ENCODE measurements at regions not wholly inside any gene's neighbourhood (a gene's known extent, or its start where the extent isn't known, plus 50 kb on each side); places are given as distances from the start of the nearest gene placed in this dataset.

- Histone ChIP-seq H3K27ac (ENCODE audit: insufficient read depth, low read length, poor library complexity, severe bottlenecking) (no peak overlapping the region), H3K4me3 (ENCODE audit: low read depth, low read length) (no peak overlapping the region), H3K9me3 (ENCODE audit: control insufficient read depth in 2 of 2, low read length in 2 of 2) (no peaks in the 10 kb centered on the region), H3K36me3 (ENCODE audit: control insufficient read depth, insufficient read depth, low read length) (no peaks in the 10 kb centered on the region), H3K27me3 (ENCODE audit: control insufficient read depth, insufficient read depth, low read length) (no peaks in the 10 kb centered on the region), H3K4me1 (ENCODE audit: control insufficient read depth, insufficient read depth, low read length, poor library complexity, severe bottlenecking) (no peaks in the 10 kb centered on the region)
- H3K4me3 Mint-ChIP-seq: no peak overlapping the region
- H3K36me3 Mint-ChIP-seq: no peaks in the 10 kb centered on the region
- no peak overlapping the region for H3K27ac Mint-ChIP-seq
- DNase-seq: no peak
- ATAC-seq (ENCODE audit: low read depth in 2 of 2): no peak
- H3K9me3 Mint-ChIP-seq: peaks cover 0 to 1% (median 0%) of the 10 kb centered on the region in 7 donors
- H3K4me1 Mint-ChIP-seq: no peaks in the 10 kb centered on the region
- no peaks in the 10 kb centered on the region for H3K27me3 Mint-ChIP-seq
These were observed 72.0 kb upstream of the RAB6C start for GRCh38 chr2:129907256-129907998.

DNA sequence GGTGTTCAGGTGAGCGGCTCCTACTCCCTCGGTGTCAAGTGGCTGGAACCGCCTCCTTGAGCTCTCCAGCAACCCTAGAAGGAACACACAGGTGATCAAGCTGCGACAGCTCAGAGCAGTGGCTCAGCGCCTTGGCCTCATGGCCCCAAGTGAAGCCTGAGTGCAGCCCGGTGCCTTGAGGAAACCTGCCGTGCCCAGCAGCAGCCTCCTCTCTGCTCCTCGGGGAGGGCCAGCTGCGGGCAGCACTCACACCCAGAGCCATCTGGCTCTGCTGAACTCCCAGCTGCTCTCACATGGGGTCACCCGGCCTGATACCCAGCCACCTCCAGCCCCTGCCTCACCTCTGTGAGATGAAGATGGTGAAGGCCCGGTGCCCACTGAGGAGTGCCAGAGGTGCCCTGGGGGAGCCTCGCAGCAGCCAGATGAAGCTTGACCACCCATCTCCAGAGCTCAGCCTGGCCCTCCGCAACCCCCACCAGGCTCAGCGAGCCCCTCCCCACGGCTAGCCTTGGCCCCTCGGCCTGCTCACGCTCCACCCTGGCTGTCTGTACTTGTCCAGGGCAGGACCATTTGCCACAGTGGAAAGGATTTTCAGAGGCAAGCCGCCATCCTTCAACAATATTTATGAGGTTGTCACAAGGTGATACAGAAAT lies 70.6 kb upstream of the RAB6C start:
- Histone ChIP-seq H3K27me3 (ENCODE audit: control insufficient read depth, insufficient read depth, low read length) (no peaks in the 10 kb centered on the region), H3K36me3 (ENCODE audit: control insufficient read depth, insufficient read depth, low read length) (no peaks in the 10 kb centered on the region), H3K27ac (ENCODE audit: insufficient read depth, low read length, poor library complexity, severe bottlenecking) (no peak overlapping the region), H3K9me3 (ENCODE audit: control insufficient read depth in 2 of 2, low read length in 2 of 2) (no peaks in the 10 kb centered on the region), H3K4me3 (ENCODE audit: low read depth, low read length) (no peak overlapping the region), H3K4me1 (ENCODE audit: control insufficient read depth, insufficient read depth, low read length, poor library complexity, severe bottlenecking) (no peaks in the 10 kb centered on the region)
- H3K4me1 Mint-ChIP-seq: no peaks in the 10 kb centered on the region
- peaks cover 0 to 1% (median 0%) of the 10 kb centered on the region in 7 donors for H3K9me3 Mint-ChIP-seq
- DNase-seq (no peak), ATAC-seq (ENCODE audit: low read depth in 2 of 2) (no peak)
- no peak overlapping the region for H3K27ac Mint-ChIP-seq
- no peaks in the 10 kb centered on the region for H3K27me3 Mint-ChIP-seq
- H3K4me3 Mint-ChIP-seq: no peak overlapping the region
- H3K36me3 Mint-ChIP-seq: no peaks in the 10 kb centered on the region

- DNase-seq (no peak), ATAC-seq (ENCODE audit: low read depth in 2 of 2) (no peak)
- H3K9me3 ChIP-seq (ENCODE audit: control insufficient read depth in 2 of 2, low read length in 2 of 2): no peaks in the 10 kb centered on the region
- Mint-ChIP-seq H3K27ac (no peak overlapping the region), H3K4me3 (no peak overlapping the region), H3K4me1 (no peaks in the 10 kb centered on the region), H3K9me3 (peaks cover 0 to 1% (median 0%) of the 10 kb centered on the region in 7 donors), H3K36me3 (no peaks in the 10 kb centered on the region), H3K27me3 (no peaks in the 10 kb centered on the region)
- H3K27me3 ChIP-seq (ENCODE audit: control insufficient read depth, insufficient read depth, low read length): no peaks in the 10 kb centered on the region
- no peaks in the 10 kb centered on the region for H3K36me3 ChIP-seq (ENCODE audit: control insufficient read depth, insufficient read depth, low read length)
- no peaks in the 10 kb centered on the region for H3K4me1 ChIP-seq (ENCODE audit: control insufficient read depth, insufficient read depth, low read length, poor library complexity, severe bottlenecking)
- H3K4me3 ChIP-seq (ENCODE audit: low read depth, low read length): no peak overlapping the region
- H3K27ac ChIP-seq (ENCODE audit: insufficient read depth, low read length, poor library complexity, severe bottlenecking): no peak overlapping the region
These were observed 69.6 kb upstream of the RAB6C start for GRCh38 chr2:129909651-129910418.

DNA sequence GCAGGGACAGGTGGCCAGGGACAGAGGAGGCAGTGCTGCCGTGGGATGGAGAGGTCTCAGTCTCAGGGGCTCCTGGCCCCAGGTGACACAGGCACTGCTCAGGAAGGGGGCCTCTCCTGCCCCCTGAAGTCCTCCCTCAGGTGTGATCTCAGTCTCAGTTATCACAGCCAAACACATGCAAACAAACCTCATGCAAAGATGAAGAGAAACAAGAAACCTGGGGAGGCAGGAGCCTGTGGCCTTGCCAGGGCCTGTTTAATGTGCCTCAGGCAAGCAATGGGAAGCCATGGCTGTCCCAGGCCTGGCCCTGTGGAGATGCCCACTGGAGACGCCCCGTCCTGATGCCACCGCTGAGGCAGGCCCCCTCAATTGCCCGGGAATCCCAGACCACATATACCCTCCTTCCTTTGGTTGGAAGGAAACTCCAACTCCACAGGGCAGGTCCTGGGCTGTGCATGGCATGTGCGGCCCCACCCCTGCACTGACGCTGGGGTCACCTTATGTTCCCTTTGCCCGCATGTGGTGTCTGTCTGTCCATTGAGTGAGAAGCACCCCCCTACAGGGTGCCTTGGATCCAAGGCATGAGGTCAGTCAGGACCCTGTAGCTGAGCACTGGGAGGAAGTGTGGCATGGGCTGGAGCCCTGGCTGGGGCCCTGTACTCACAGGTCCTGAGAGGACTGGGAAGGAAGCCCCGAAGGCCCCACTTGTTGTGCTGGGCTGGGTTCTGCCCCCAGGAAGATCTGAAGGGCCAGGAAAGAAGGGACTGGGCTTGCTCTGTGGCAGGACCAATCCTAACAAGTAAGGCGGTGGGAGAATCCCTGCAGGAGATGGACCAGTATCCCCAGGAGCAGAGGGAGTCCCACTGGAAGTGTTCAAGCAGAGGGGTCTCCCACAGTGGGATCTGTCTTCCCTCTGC lies 68.8 kb upstream of the RAB6C start:
- DNase-seq (no peak), ATAC-seq (ENCODE audit: low read depth in 2 of 2) (no peak)
- Mint-ChIP-seq H3K36me3 (no peaks in the 10 kb centered on the region), H3K4me1 (no peaks in the 10 kb centered on the region), H3K9me3 (peaks cover 0 to 1% (median 0%) of the 10 kb centered on the region in 7 donors), H3K27me3 (no peaks in the 10 kb centered on the region), H3K4me3 (no peak overlapping the region), H3K27ac (no peak overlapping the region)
- Histone ChIP-seq H3K36me3 (ENCODE audit: control insufficient read depth, insufficient read depth, low read length) (no peaks in the 10 kb centered on the region), H3K27me3 (ENCODE audit: control insufficient read depth, insufficient read depth, low read length) (no peaks in the 10 kb centered on the region), H3K4me1 (ENCODE audit: control insufficient read depth, insufficient read depth, low read length, poor library complexity, severe bottlenecking) (no peaks in the 10 kb centered on the region), H3K4me3 (ENCODE audit: low read depth, low read length) (no peak overlapping the region), H3K9me3 (ENCODE audit: control insufficient read depth in 2 of 2, low read length in 2 of 2) (no peaks in the 10 kb centered on the region), H3K27ac (ENCODE audit: insufficient read depth, low read length, poor library complexity, severe bottlenecking) (no peak overlapping the region)

DNA sequence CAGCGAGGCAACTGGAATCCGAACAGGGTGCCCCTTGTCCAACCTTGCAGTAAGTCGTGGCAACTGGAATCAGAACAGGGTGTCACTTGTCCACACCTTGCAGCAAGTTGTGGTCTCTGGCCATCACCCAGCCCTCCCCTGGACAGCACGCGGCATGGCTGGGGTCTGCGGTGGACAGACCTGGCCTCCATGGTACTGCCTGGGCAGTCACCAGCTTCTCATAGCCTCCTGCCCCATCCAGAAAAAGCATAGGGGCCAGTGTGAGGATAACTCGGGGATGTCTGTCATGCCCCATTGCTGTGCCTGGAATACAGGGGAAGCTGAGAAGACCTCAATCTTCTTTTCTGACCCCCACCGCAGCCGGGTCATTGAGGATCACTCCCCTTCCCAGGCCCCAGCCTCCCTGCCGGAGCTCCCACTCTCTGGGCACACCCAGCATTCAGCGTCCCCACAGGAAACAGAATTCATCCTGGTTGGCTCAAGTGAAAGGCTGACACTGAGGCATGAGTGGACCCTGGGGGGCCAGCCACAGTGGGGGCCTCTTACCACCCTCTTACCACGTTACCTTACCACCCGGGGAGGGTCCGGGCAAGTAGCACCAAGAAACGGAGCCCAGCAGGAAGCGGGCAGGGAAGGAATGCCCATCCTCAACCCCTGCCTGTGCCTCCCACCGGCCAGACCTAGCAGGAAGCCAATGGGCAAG lies 68.0 kb upstream of the RAB6C start:
- Mint-ChIP-seq H3K9me3 (no peaks in the 10 kb centered on the region), H3K4me3 (no peak overlapping the region), H3K4me1 (no peaks in the 10 kb centered on the region), H3K27me3 (no peaks in the 10 kb centered on the region), H3K36me3 (no peaks in the 10 kb centered on the region), H3K27ac (no peak overlapping the region)
- no peaks in the 10 kb centered on the region for H3K27me3 ChIP-seq (ENCODE audit: control insufficient read depth, insufficient read depth, low read length)
- H3K36me3 ChIP-seq (ENCODE audit: control insufficient read depth, insufficient read depth, low read length): no peaks in the 10 kb centered on the region
- H3K27ac ChIP-seq (ENCODE audit: insufficient read depth, low read length, poor library complexity, severe bottlenecking): no peak overlapping the region
- no peak overlapping the region for H3K4me3 ChIP-seq (ENCODE audit: low read depth, low read length)
- ATAC-seq (ENCODE audit: low read depth in 2 of 2): no peak
- DNase-seq: no peak
- H3K9me3 ChIP-seq (ENCODE audit: control insufficient read depth in 2 of 2, low read length in 2 of 2): no peaks in the 10 kb centered on the region
- H3K4me1 ChIP-seq (ENCODE audit: control insufficient read depth, insufficient read depth, low read length, poor library complexity, severe bottlenecking): no peaks in the 10 kb centered on the region

DNA sequence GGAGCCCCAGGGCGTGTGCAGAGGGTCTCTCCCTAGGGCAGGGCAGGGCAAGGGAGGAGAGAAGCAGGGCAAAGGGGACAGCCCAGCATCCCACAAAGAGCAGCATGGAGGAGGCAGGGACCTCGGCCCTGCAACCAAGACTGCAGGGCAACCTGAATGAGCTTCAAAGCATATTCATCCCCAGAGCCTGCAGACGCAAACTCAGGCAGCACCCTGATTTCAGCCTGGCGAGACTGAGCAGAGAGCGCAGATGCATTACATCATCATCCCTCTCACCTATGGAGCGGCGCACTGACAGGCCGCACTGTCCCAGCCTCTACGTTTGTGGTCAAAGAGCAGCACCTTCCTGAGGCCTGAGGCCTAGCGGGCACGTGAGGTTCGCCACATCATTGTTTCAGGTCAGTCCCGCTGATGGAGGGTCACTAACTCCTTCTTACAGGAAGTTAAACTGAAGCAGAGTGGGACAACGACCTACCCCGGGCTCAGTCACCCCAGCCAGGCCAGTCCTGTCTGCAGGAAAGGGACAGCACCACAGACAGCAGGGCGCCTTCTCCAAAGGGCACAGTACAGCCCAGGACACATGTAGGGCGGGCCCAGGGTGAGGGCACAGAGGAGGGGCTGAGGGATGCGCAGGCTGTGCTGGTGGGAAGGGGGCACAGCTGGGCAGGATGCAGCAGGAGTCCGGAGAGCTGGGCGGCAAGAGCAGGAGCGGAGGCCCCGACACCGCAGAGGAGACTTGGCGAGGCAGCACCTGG lies 67.2 kb upstream of the RAB6C start:
- no peaks in the 10 kb centered on the region for H3K27me3 ChIP-seq (ENCODE audit: control insufficient read depth, insufficient read depth, low read length)
- H3K4me1 ChIP-seq (ENCODE audit: control insufficient read depth, insufficient read depth, low read length, poor library complexity, severe bottlenecking): no peaks in the 10 kb centered on the region
- Mint-ChIP-seq H3K36me3 (no peaks in the 10 kb centered on the region), H3K27me3 (no peaks in the 10 kb centered on the region), H3K4me3 (no peak overlapping the region), H3K27ac (no peak overlapping the region), H3K9me3 (peaks cover 0 to 3% (median under 1%) of the 10 kb centered on the region in 7 donors), H3K4me1 (no peaks in the 10 kb centered on the region)
- ATAC-seq (ENCODE audit: low read depth in 2 of 2) (no peak), DNase-seq (no peak)
- no peak overlapping the region for H3K27ac ChIP-seq (ENCODE audit: insufficient read depth, low read length, poor library complexity, severe bottlenecking)
- H3K4me3 ChIP-seq (ENCODE audit: low read depth, low read length): no peak overlapping the region
- no peaks in the 10 kb centered on the region for H3K36me3 ChIP-seq (ENCODE audit: control insufficient read depth, insufficient read depth, low read length)
- no peaks in the 10 kb centered on the region for H3K9me3 ChIP-seq (ENCODE audit: control insufficient read depth in 2 of 2, low read length in 2 of 2)

Data from CD4-positive, CD25-positive, alpha-beta regulatory T cell (primary cell).